Endodermal cell (in vitro differentiated cells): ENCODE measurements at regions not wholly inside any gene's neighbourhood (a gene's known extent, or its start where the extent isn't known, plus 50 kb on each side); places are given as distances from the start of the nearest gene placed in this dataset.

Source experiments
- DNase-seq: peaks from one replicate; pipeline ENCODE4 v3.0.0-alpha.2; 2017
- H3K27ac ChIP-seq: 2 replicates; pipeline ENCODE4 v1.5.1; 2013; ENCODE audit warnings: mild to moderate bottlenecking, low read depth, low read length, moderate library complexity
- H3K27me3 ChIP-seq: 2 replicates; pipeline ENCODE4 v1.6.1; 2013; ENCODE audit warnings: mild to moderate bottlenecking, low read length, moderate library complexity; ENCODE audit not compliant: insufficient read depth, control insufficient read depth, poor library complexity, severe bottlenecking
- H3K36me3 ChIP-seq: 2 replicates; pipeline ENCODE4 v1.7.0; 2013; ENCODE audit warnings: mild to moderate bottlenecking, low read length, moderate library complexity; ENCODE audit not compliant: control insufficient read depth, insufficient read depth
- H3K4me1 ChIP-seq: one replicate; pipeline ENCODE4 v1.7.0; 2013; ENCODE audit warnings: low read length; ENCODE audit not compliant: control insufficient read depth, insufficient read depth
- H3K4me3 ChIP-seq: 2 replicates; pipeline ENCODE4 v1.5.1; 2013; ENCODE audit warnings: mild to moderate bottlenecking, low read length, moderate library complexity
- H3K9ac ChIP-seq: 2 replicates; pipeline ENCODE4 v1.6.1; 2013; ENCODE audit warnings: mild to moderate bottlenecking, low read length, moderate library complexity; ENCODE audit not compliant: poor library complexity, severe bottlenecking; ENCODE audit errors: extremely low read depth
- H3K9me3 ChIP-seq: 2 replicates; pipeline ENCODE4 v1.6.1; 2013; ENCODE audit warnings: mild to moderate bottlenecking, low read length, moderate library complexity; ENCODE audit not compliant: control insufficient read depth
- H3K27ac Mint-ChIP-seq: 2 replicates; pipeline ENCODE4 v1.8.0; 2020; ENCODE audit warnings: mixed read lengths
- H3K27me3 Mint-ChIP-seq: 2 replicates; pipeline ENCODE4 v1.8.0; 2021; ENCODE audit warnings: mild to moderate bottlenecking, mixed read lengths; ENCODE audit not compliant: insufficient read depth
- H3K36me3 Mint-ChIP-seq: 2 replicates; pipeline ENCODE4 v1.8.0; 2020; ENCODE audit warnings: low read depth, mixed read lengths
- H3K4me1 Mint-ChIP-seq: 2 replicates; pipeline ENCODE4 v1.8.0; 2020; ENCODE audit warnings: mixed read lengths
- H3K4me3 Mint-ChIP-seq: 2 replicates; pipeline ENCODE4 v1.8.0; 2020; ENCODE audit warnings: mild to moderate bottlenecking, moderate library complexity, mixed read lengths
- H3K9me3 Mint-ChIP-seq: 2 replicates; pipeline ENCODE4 v1.8.0; 2020; ENCODE audit warnings: mild to moderate bottlenecking, mixed read lengths
- CTCF ChIP-seq: fragments of 200-600 bp; sonication (generic); conservative IDR thresholded peaks from 2 replicates; pipeline ENCODE4 v1.5.0; 2021; ENCODE audit warnings: antibody characterized with exemption, mild to moderate bottlenecking
- WGBS, 2 experiments: methylation state at CpG; one replicate each; pipeline versions ENCODE4 v1.1.5 to v1.1.7; 2013; ENCODE audit warnings: missing lambda C conversion rate in 2 of 2, mixed read lengths in 1 of 2; ENCODE audit not compliant: insufficient coverage in 1 of 2, insufficient read length in 1 of 2; 5-methylcytosine and 5-hydroxymethylcytosine counted together

GRCh38 chr2:235234736-235235135, 259.1 kb upstream of the AGAP1 start:
- no peak overlapping the region for H3K4me3 Mint-ChIP-seq
- H3K36me3 ChIP-seq = no peaks in the 10 kb centered on the region
- H3K4me1 ChIP-seq = no peaks in the 10 kb centered on the region
- H3K27me3 Mint-ChIP-seq = no peaks in the 10 kb centered on the region
- H3K4me1 Mint-ChIP-seq = peaks cover 5% of the 10 kb centered on the region
- no peak for TF ChIP-seq CTCF
- H3K4me3 ChIP-seq = no peak overlapping the region
- WGBS, 2 experiments = 100% methylated on average over 1 to 4 of the region's 6 CpGs
- no peak overlapping the region for H3K9ac ChIP-seq
- no peak for DNase-seq
- no peaks in the 10 kb centered on the region for H3K9me3 ChIP-seq
- no peaks in the 10 kb centered on the region for H3K36me3 Mint-ChIP-seq
- no peak overlapping the region for H3K27ac ChIP-seq
- H3K27ac Mint-ChIP-seq = no peak overlapping the region
- no peaks in the 10 kb centered on the region for H3K9me3 Mint-ChIP-seq
- H3K27me3 ChIP-seq = no peaks in the 10 kb centered on the region

- no peak overlapping the region for H3K4me3 Mint-ChIP-seq
- no peaks in the 10 kb centered on the region for H3K4me1 Mint-ChIP-seq
- DNase-seq = no peak
- no peaks in the 10 kb centered on the region for H3K27me3 ChIP-seq
- WGBS, 2 experiments = 50 to 67% methylated on average over 2 to 7 of the region's 7 CpGs
- TF ChIP-seq CTCF = no peak
- H3K4me3 ChIP-seq = no peak overlapping the region
- H3K9me3 ChIP-seq = no peaks in the 10 kb centered on the region
- H3K27me3 Mint-ChIP-seq = no peaks in the 10 kb centered on the region
- no peak overlapping the region for H3K9ac ChIP-seq
- no peak overlapping the region for H3K27ac Mint-ChIP-seq
- no peaks in the 10 kb centered on the region for H3K4me1 ChIP-seq
- H3K9me3 Mint-ChIP-seq = no peaks in the 10 kb centered on the region
- no peaks in the 10 kb centered on the region for H3K36me3 Mint-ChIP-seq
- no peak overlapping the region for H3K27ac ChIP-seq
- H3K36me3 ChIP-seq = no peaks in the 10 kb centered on the region
Measured at GRCh38 chr2:235235977-235236767, 257.7 kb upstream of the AGAP1 start.

- Histone ChIP-seq H3K36me3 (no peaks in the 10 kb centered on the region), H3K9ac (no peak overlapping the region), H3K4me3 (no peak overlapping the region), H3K27ac (no peak overlapping the region), H3K4me1 (no peaks in the 10 kb centered on the region), H3K27me3 (no peaks in the 10 kb centered on the region), H3K9me3 (no peaks in the 10 kb centered on the region)
- no peaks in the 10 kb centered on the region for H3K27me3 Mint-ChIP-seq
- WGBS, 2 experiments = 49 to 100% methylated on average over 1 to 3 of the region's 3 CpGs
- H3K27ac Mint-ChIP-seq = no peak overlapping the region
- TF ChIP-seq CTCF = no peak
- no peaks in the 10 kb centered on the region for H3K9me3 Mint-ChIP-seq
- no peak for DNase-seq
- no peaks in the 10 kb centered on the region for H3K4me1 Mint-ChIP-seq
- no peak overlapping the region for H3K4me3 Mint-ChIP-seq
- H3K36me3 Mint-ChIP-seq = no peaks in the 10 kb centered on the region
Measured at GRCh38 chr2:235238537-235238936, 255.3 kb upstream of the AGAP1 start.
